HG03103 (cell line): ENCODE measurements at regions not wholly inside any gene's neighbourhood (a gene's known extent, or its start where the extent isn't known, plus 50 kb on each side); places are given as distances from the start of the nearest gene placed in this dataset.
A peak's percentile ranks its signal among the peaks of the same experiment; 100 is the strongest.

ENCODE experiments used
- ATAC-seq: cut with Tn5 transposase; IDR thresholded peaks from one replicate; pipeline ENCODE4 v1.9.1; 2021; ENCODE audit warnings: low read depth; ENCODE audit not compliant: unreplicated experiment

- ATAC-seq: no peak
Measured at GRCh38 chr15:94602754-94603470, 371.6 kb downstream of the MCTP2 start.

- ATAC-seq: no peak
Measured at GRCh38 chr15:94606286-94606685, 374.9 kb downstream of the MCTP2 start.

- ATAC-seq: no peak
Measured at GRCh38 chr15:94607176-94607654, 375.9 kb downstream of the MCTP2 start.

- no peak for ATAC-seq
Measured at GRCh38 chr15:94610069-94610468, 378.7 kb downstream of the MCTP2 start.

- no peak for ATAC-seq
Measured at GRCh38 chr15:94610485-94610884, 379.1 kb downstream of the MCTP2 start.

- ATAC-seq: no peak
Measured at GRCh38 chr15:94611656-94612055, 380.3 kb downstream of the MCTP2 start.

- ATAC-seq: no peak
Measured at GRCh38 chr15:94615688-94616087, 384.3 kb downstream of the MCTP2 start.

- no peak for ATAC-seq
Measured at GRCh38 chr15:94620632-94621031, 389.3 kb downstream of the MCTP2 start.

GRCh38 chr15:94621736-94622135 lies 390.4 kb downstream of the MCTP2 start:
- no peak for ATAC-seq

- no peak for ATAC-seq
Measured at GRCh38 chr15:94626949-94627348, 395.6 kb downstream of the MCTP2 start.

GRCh38 chr15:94631608-94632007 lies 400.2 kb downstream of the MCTP2 start:
- ATAC-seq: peak; percentile 61

GRCh38 chr15:94638183-94638582 lies 406.8 kb downstream of the MCTP2 start:
- ATAC-seq: no peak

GRCh38 chr15:94639701-94640100 lies 408.3 kb downstream of the MCTP2 start:
- no peak for ATAC-seq

- no peak for ATAC-seq
Measured at GRCh38 chr15:94644433-94644832, 413.1 kb downstream of the MCTP2 start.

GRCh38 chr15:94653071-94653470 lies 421.7 kb downstream of the MCTP2 start:
- no peak for ATAC-seq

- ATAC-seq: no peak
Measured at GRCh38 chr15:94655249-94655880, 424.0 kb downstream of the MCTP2 start.

- ATAC-seq: no peak
Measured at GRCh38 chr15:94665676-94666441, 434.5 kb downstream of the MCTP2 start.

- no peak for ATAC-seq
Measured at GRCh38 chr15:94666553-94666952, 435.2 kb downstream of the MCTP2 start.

- ATAC-seq: no peak
Measured at GRCh38 chr15:94667109-94667508, 435.7 kb downstream of the MCTP2 start.

- ATAC-seq: no peak
Measured at GRCh38 chr15:94670438-94671034, 439.2 kb downstream of the MCTP2 start.
